RPMI7951 (cell line): ENCODE measurements at regions not wholly inside any gene's neighbourhood (a gene's known extent, or its start where the extent isn't known, plus 50 kb on each side); places are given as distances from the start of the nearest gene placed in this dataset.
A peak's percentile ranks its signal among the peaks of the same experiment; 100 is the strongest.

Experiments used
- DNase-seq: peaks from one replicate; pipeline ENCODE4 v3.0.0-alpha.2; 2012; ENCODE audit warnings: low read depth

- DNase-seq = no peak
These were observed 220.1 kb downstream of the OSR1 start for GRCh38 chr2:19138264-19138825.

- no peak for DNase-seq
These were observed 221.0 kb downstream of the OSR1 start for GRCh38 chr2:19137433-19137832.

- DNase-seq = no peak
These were observed 225.5 kb downstream of the OSR1 start for GRCh38 chr2:19132967-19133366.

- peak; percentile 92 for DNase-seq
These were observed 226.6 kb downstream of the OSR1 start for GRCh38 chr2:19131871-19132270.

- no peak for DNase-seq
These were observed 230.3 kb downstream of the OSR1 start for GRCh38 chr2:19128148-19128547.

GRCh38 chr2:19127616-19128015 is 230.8 kb downstream of the OSR1 start:
- DNase-seq = no peak

GRCh38 chr2:19125901-19126680 is 232.3 kb downstream of the OSR1 start:
- DNase-seq = no peak

- peak; percentile 66 for DNase-seq
These were observed 234.3 kb downstream of the OSR1 start for GRCh38 chr2:19124135-19124534.

- no peak for DNase-seq
These were observed 234.9 kb downstream of the OSR1 start for GRCh38 chr2:19123556-19123955.

- DNase-seq = no peak
These were observed 236.2 kb downstream of the OSR1 start for GRCh38 chr2:19122220-19122619.

- DNase-seq = peak; percentile 100
These were observed 237.3 kb downstream of the OSR1 start for GRCh38 chr2:19120941-19121750.

GRCh38 chr2:19120181-19120580 is 238.2 kb downstream of the OSR1 start:
- no peak for DNase-seq

GRCh38 chr2:19119326-19120001 is 239.0 kb downstream of the OSR1 start:
- peak; percentile 61 for DNase-seq

GRCh38 chr2:19116918-19117317 is 241.5 kb downstream of the OSR1 start:
- DNase-seq = no peak

- peak; percentile 63 for DNase-seq
These were observed 243.6 kb downstream of the OSR1 start for GRCh38 chr2:19114754-19115231.

GRCh38 chr2:19114126-19114525 is 244.3 kb downstream of the OSR1 start:
- DNase-seq = no peak

- no peak for DNase-seq
These were observed 247.1 kb downstream of the OSR1 start for GRCh38 chr2:19111354-19111753.

GRCh38 chr2:19109518-19109917 is 248.9 kb downstream of the OSR1 start:
- no peak for DNase-seq

- no peak for DNase-seq
These were observed 252.0 kb downstream of the OSR1 start for GRCh38 chr2:19106376-19106775.

- DNase-seq = no peak
These were observed 253.9 kb downstream of the OSR1 start for GRCh38 chr2:19104503-19104902.

- no peak for DNase-seq
These were observed 255.6 kb downstream of the OSR1 start for GRCh38 chr2:19102696-19103423.
